OCI-LY1 (cell line): ENCODE measurements at regions not wholly inside any gene's neighbourhood (a gene's known extent, or its start where the extent isn't known, plus 50 kb on each side); places are given as distances from the start of the nearest gene placed in this dataset.
"Not testable (repeated sequence)": the region's sequence is repeated elsewhere in the genome, so short reads cannot be mapped to it uniquely, and the experiment has no call there.

ENCODE experiments used
- H2AFZ ChIP-seq: fragments of 200-600 bp; sonication (generic), shearing (Covaris generic); 2 replicates; pipeline ENCODE4 v1.6.0; 2014; ENCODE audit warnings: antibody characterized with exemption, mild to moderate bottlenecking, low read length
- H3F3A ChIP-seq: fragments of 200-600 bp; sonication (generic), shearing (Covaris generic); 2 replicates; pipeline ENCODE4 v1.6.0; 2014; ENCODE audit warnings: mild to moderate bottlenecking, antibody characterized with exemption, low read length, moderate library complexity; ENCODE audit not compliant: insufficient read depth
- H3K27ac ChIP-seq: fragments of 200-600 bp; sonication (generic); 2 replicates; pipeline ENCODE4 v1.5.1; 2014; ENCODE audit warnings: low read length, mixed run types, mild to moderate bottlenecking, low read depth; ENCODE audit not compliant: poor library complexity, severe bottlenecking
- H3K27me3 ChIP-seq: fragments of 200-600 bp; sonication (generic); 2 replicates; pipeline ENCODE4 v1.6.0; 2014; ENCODE audit warnings: antibody characterized with exemption, mild to moderate bottlenecking, low read length, moderate library complexity; ENCODE audit not compliant: insufficient read depth
- H3K36me3 ChIP-seq: fragments of 200-600 bp; sonication (generic); 2 replicates; pipeline ENCODE4 v1.6.1; 2014; ENCODE audit warnings: mild to moderate bottlenecking, antibody characterized with exemption, low read length, moderate library complexity, mixed read lengths; ENCODE audit not compliant: insufficient read depth
- H3K4me1 ChIP-seq: fragments of 200-600 bp; sonication (generic); 2 replicates; pipeline ENCODE4 v1.5.1; 2014; ENCODE audit warnings: mild to moderate bottlenecking, low read length, moderate library complexity; ENCODE audit not compliant: insufficient read depth, severe bottlenecking
- H3K4me2 ChIP-seq: fragments of 200-600 bp; sonication (generic), shearing (Covaris generic); 2 replicates; pipeline ENCODE4 v1.6.1; 2014; ENCODE audit warnings: low read length
- H3K4me3 ChIP-seq: fragments of 200-600 bp; sonication (generic); 2 replicates; pipeline ENCODE4 v1.5.1; 2014; ENCODE audit warnings: low read length, low read depth, mild to moderate bottlenecking, mixed read lengths; ENCODE audit not compliant: poor library complexity, severe bottlenecking
- H3K79me2 ChIP-seq: fragments of 200-600 bp; shearing (Covaris generic); 2 replicates; pipeline ENCODE4 v1.6.1; 2016; ENCODE audit warnings: mixed run types, low read length, mixed read lengths; ENCODE audit not compliant: insufficient read depth
- H3K9ac ChIP-seq: fragments of 200-600 bp; sonication (generic), shearing (Covaris generic); 2 replicates; pipeline ENCODE4 v1.6.1; 2014; ENCODE audit warnings: mild to moderate bottlenecking, low read length, mixed read lengths
- H3K9me2 ChIP-seq: fragments of 200-600 bp; sonication (generic), shearing (Covaris generic); 2 replicates; pipeline ENCODE4 v1.6.1; 2014; ENCODE audit warnings: low read depth, mild to moderate bottlenecking, low read length, mixed read lengths
- H3K9me3 ChIP-seq: fragments of 200-600 bp; shearing (Covaris generic); 2 replicates; pipeline ENCODE4 v1.6.1; 2014; ENCODE audit warnings: low read length, mixed read lengths
- H4K20me1 ChIP-seq: fragments of 200-600 bp; sonication (generic), shearing (Covaris generic); 2 replicates; pipeline ENCODE4 v1.6.0; 2016; ENCODE audit warnings: mild to moderate bottlenecking, low read length; ENCODE audit not compliant: insufficient read depth
- EZH2 ChIP-seq: fragments of 200-600 bp; sonication (generic), shearing (Covaris generic); IDR thresholded peaks from 2 replicates; pipeline ENCODE4 v1.8.0; 2017; ENCODE audit warnings: borderline replicate concordance, mixed run types, mild to moderate bottlenecking, antibody characterized with exemption, low read length, moderate library complexity, mixed read lengths
- TF ChIP-seq, protein P1 (sequence below): fragments of 200-600 bp; sonication (generic), shearing (Covaris generic); IDR thresholded peaks from 2 replicates; pipeline ENCODE4 v1.5.1; 2017; ENCODE audit warnings: mild to moderate bottlenecking, antibody characterized with exemption, low read length, moderate library complexity, mixed read lengths

DNA sequence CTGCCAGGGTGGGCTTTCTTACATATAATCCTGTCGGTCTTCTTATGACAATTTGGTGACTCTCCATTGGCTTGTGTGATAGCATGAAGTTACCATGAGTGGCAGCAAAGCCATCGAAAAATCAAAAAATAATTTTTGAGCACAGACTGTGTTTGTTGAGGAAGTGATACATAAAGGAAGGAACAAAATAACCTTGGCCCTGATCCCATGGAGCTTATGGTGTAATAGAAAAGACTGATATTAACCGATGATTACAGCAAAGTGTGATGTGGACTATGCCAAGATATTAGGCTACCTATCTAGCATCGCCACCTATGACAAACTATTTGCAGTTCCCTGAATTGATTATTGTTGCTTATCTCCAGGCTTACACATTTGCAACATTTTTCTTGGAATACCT lies 383.2 kb downstream of the AEBP2 start:
- Histone ChIP-seq H3K4me1 (no peaks in the 10 kb centered on the region), H3K9me2 (no peaks in the 10 kb centered on the region), H3K79me2 (no peaks in the 10 kb centered on the region), H4K20me1 (no peaks in the 10 kb centered on the region), H3F3A (no peaks in the 10 kb centered on the region), H3K27ac (no peak overlapping the region), H3K9ac (no peak overlapping the region), H3K27me3 (no peaks in the 10 kb centered on the region), H3K4me3 (no peak overlapping the region), H3K36me3 (no peaks in the 10 kb centered on the region), H2AFZ (no peak overlapping the region), H3K9me3 (no peaks in the 10 kb centered on the region), H3K4me2 (no peak overlapping the region)
- TF ChIP-seq EZH2: no peak
- TF ChIP-seq, protein P1, sequence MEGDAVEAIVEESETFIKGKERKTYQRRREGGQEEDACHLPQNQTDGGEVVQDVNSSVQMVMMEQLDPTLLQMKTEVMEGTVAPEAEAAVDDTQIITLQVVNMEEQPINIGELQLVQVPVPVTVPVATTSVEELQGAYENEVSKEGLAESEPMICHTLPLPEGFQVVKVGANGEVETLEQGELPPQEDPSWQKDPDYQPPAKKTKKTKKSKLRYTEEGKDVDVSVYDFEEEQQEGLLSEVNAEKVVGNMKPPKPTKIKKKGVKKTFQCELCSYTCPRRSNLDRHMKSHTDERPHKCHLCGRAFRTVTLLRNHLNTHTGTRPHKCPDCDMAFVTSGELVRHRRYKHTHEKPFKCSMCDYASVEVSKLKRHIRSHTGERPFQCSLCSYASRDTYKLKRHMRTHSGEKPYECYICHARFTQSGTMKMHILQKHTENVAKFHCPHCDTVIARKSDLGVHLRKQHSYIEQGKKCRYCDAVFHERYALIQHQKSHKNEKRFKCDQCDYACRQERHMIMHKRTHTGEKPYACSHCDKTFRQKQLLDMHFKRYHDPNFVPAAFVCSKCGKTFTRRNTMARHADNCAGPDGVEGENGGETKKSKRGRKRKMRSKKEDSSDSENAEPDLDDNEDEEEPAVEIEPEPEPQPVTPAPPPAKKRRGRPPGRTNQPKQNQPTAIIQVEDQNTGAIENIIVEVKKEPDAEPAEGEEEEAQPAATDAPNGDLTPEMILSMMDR: no peak

DNA sequence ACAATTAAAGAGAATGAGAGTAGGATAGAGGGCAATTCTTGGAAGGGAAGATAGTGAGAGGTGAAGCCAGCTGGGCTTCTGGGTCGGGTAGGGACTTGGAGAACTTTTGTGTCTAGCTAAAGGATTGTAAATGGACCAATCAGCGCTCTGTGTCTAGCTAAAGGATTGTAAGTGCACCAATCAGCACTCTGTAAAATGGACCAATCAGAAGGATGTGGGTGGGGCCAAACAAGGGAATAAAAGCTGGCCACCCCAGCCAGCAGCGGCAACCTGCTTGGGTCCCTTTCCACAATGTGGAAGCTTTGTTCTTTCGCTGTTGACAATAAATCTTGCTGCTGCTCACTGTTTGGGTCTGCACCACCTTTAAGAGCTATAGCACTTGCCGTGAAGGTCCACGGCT lies 384.0 kb downstream of the AEBP2 start:
- not testable (repeated sequence) for H3K9ac ChIP-seq, H4K20me1 ChIP-seq, H3K36me3 ChIP-seq, H3K4me1 ChIP-seq, H3K9me2 ChIP-seq, H3K27ac ChIP-seq, H3K4me2 ChIP-seq, H3F3A ChIP-seq, H3K79me2 ChIP-seq, H3K4me3 ChIP-seq, H3K27me3 ChIP-seq, H3K9me3 ChIP-seq, H2AFZ ChIP-seq

DNA sequence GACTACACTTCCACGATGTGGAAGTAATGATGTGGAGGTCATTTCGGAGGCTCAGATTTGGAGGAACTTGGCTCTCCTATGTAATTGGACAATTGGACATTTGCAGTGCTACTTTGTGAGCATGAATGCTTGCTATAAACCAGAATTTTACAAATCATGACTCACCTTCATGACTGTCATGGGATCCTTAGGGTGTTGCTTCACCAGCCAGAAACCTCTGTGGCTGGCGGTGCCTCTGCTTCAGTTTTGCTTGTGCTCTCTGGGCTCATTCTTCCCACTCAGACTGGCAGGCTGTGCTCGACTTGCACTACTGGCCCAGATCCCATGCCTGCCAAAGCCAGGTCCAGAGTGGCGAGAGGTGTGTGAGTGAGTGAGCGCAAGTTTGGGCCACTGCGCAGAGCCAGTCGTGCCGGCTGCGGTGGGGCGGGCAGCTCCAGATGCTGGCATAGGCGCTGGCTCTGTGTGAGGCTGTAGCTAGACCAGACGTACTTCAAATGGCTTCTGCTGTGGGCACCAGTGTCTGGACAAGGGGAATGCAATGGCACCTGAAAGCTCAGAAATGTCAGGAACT lies 387.8 kb downstream of the AEBP2 start:
- TF ChIP-seq, protein P1: no peak
- TF ChIP-seq EZH2: no peak
- Histone ChIP-seq H3K9ac (no peak overlapping the region), H3F3A (no peaks in the 10 kb centered on the region), H3K27me3 (no peaks in the 10 kb centered on the region), H3K9me3 (no peaks in the 10 kb centered on the region), H3K4me2 (no peak overlapping the region), H4K20me1 (no peaks in the 10 kb centered on the region), H3K79me2 (no peaks in the 10 kb centered on the region), H3K4me3 (no peak overlapping the region), H3K9me2 (no peaks in the 10 kb centered on the region), H3K27ac (no peak overlapping the region), H2AFZ (no peak overlapping the region), H3K36me3 (no peaks in the 10 kb centered on the region), H3K4me1 (no peaks in the 10 kb centered on the region)

DNA sequence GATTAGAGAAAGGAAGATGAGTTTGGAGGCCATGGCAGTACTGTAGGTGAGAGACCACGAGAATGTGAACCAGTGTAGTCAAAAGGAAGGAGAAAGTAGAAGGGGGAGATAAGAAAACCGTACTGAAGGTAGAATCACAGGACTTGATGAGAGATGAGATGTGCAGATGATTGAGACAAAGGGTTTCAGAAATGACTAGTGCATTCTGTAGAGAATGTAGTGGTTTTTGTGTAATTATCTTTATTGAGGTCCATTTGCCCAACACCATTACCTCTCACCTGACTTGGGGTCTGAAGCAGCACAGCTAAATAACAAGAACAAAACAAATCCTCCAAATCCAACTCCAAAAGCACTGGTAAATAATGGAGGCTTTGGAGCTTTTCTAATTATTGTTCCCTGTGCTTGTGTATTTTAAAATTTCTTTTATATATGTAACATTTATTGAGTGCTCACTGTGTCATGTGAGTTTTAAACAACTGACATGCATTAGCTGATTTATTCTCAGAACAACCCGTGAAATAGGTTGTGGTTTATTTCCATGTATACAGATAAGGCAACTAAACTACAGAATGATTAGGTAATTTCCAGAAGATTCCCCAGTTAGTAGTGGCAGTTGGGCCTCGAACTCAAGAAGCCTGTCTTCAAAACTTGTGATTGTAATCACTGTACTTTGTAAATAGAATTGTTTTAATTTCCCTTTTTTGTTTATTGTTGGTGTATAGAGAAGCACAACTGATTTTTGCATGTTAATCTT lies 390.0 kb downstream of the AEBP2 start:
- no peak overlapping the region for H3K9ac ChIP-seq
- TF ChIP-seq, protein P1: no peak
- TF ChIP-seq EZH2: no peak
- H3K4me3 ChIP-seq: no peak overlapping the region
- H2AFZ ChIP-seq: no peak overlapping the region
- no peaks in the 10 kb centered on the region for H4K20me1 ChIP-seq
- no peaks in the 10 kb centered on the region for H3F3A ChIP-seq
- no peaks in the 10 kb centered on the region for H3K9me2 ChIP-seq
- no peaks in the 10 kb centered on the region for H3K4me1 ChIP-seq
- no peak overlapping the region for H3K4me2 ChIP-seq
- no peak overlapping the region for H3K27ac ChIP-seq
- no peaks in the 10 kb centered on the region for H3K36me3 ChIP-seq
- no peaks in the 10 kb centered on the region for H3K79me2 ChIP-seq
- H3K27me3 ChIP-seq: no peaks in the 10 kb centered on the region
- H3K9me3 ChIP-seq: no peaks in the 10 kb centered on the region
